Choroid plexus epithelial cell (primary cell): ENCODE measurements at regions not wholly inside any gene's neighbourhood (a gene's known extent, or its start where the extent isn't known, plus 50 kb on each side); places are given as distances from the start of the nearest gene placed in this dataset.

Source experiments
- DNase-seq: peaks from one replicate; pipeline ENCODE4 v3.0.0-alpha.2; 2010; ENCODE audit warnings: low read depth
- H3K4me3 ChIP-seq: 2 replicates; pipeline ENCODE4 v1.5.1; 2011; ENCODE audit warnings: low read depth, mild to moderate bottlenecking, control low read depth, low read length, moderate library complexity
- CTCF ChIP-seq: conservative IDR thresholded peaks from 2 replicates; pipeline ENCODE4 v1.5.1; 2011; ENCODE audit warnings: low read depth, mild to moderate bottlenecking, control low read depth, inconsistent platforms, low read length, moderate library complexity

DNA sequence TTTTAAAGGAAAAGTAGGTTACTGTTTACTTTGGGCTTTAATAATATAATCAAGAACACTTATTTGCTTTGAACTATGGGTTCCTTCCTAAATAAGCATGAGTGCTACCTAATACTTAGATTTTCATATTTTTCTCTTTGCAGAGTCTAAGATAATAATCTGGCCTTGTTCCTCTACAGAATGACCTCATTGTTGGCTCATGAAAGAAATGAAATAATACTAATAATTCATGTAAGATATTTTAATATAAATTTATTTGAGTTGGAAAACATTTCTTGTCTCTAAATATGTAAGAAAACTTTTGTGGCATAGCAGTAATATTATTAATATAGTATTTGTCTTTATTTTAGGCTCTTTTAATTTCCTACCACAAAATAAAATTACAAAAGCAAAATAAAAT, 601.3 kb downstream of the IQCM start:
- H3K4me3 ChIP-seq, result no peak overlapping the region
- TF ChIP-seq CTCF, result no peak
- no peak for DNase-seq

DNA sequence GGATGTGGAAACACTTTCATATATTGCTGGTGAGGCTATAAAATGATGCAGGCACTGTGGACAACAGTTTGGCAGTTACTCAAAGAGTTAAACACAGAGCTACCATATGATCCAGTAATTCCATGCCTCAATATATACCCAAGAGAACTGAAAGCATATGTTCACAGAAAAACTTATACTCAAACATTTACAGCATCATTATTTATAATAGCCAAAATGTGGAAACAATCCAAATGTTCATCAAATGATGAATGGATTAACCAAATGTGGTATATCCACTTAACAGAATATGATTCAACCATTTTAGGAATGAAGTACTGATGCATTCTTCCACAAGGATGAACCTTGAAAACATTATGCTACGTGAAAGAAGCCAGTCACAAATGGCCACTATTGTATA, 603.8 kb downstream of the IQCM start:
- no peak overlapping the region for H3K4me3 ChIP-seq
- DNase-seq, result no peak
- no peak for TF ChIP-seq CTCF

DNA sequence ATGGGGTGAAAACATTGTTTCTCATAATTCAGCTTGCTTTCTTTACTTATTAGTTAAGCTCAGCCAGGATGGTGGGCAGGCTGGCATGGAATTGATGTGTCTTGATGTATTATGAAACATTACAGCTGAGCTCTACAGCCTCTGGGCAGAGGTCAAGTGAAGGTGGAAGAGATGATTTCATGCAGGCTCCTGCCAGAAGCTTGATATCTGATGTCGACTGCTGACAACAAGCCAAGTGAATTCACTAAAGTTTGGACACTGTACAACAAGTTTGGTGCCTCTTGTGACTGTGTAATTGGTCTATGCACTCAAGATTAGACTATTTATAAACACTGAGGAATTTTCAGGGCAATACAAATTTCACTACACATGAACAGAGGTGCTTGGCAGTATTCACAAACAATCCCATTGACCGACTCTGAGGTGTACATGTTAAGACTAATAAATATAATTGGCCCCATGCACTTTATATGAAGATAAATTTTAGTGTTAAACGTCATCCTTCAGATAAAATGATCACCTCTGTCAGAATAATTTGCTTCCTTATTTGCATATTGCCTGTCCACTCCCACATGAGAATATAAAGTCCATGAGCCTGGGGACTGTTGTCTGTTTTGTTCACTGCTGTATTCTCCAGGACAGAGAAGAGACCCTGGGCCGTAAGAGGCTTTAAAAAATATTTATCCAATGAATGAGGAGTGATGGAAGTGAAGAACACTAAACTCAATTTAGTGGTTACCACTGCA, 612.2 kb downstream of the IQCM start:
- no peak for TF ChIP-seq CTCF
- DNase-seq, result peak; percentile 36
- H3K4me3 ChIP-seq, result no peak overlapping the region

- no peak for TF ChIP-seq CTCF
- no peak overlapping the region for H3K4me3 ChIP-seq
- DNase-seq, result no peak
These were observed 613.5 kb downstream of the IQCM start for GRCh38 chr4:149202117-149202516.

DNA sequence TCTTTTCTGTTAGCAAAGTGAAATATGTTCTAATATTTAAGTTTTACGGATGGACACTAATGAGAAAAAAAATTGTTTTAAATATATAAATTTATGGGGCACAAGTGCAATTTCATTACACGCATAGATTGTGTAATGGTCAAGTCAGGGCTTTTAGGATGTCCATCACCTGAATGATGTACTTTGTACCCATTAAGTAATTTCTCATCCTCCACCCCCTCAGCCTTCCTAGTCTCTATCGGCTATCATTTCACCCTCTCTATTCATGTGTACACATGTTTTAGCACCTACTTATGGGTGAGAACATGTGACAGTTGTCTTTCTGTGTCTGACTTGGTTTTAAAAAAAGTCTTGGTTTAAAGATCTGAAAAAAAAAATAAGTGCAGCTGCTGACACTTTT, 616.0 kb downstream of the IQCM start:
- H3K4me3 ChIP-seq, result no peak overlapping the region
- DNase-seq, result no peak
- TF ChIP-seq CTCF, result no peak

DNA sequence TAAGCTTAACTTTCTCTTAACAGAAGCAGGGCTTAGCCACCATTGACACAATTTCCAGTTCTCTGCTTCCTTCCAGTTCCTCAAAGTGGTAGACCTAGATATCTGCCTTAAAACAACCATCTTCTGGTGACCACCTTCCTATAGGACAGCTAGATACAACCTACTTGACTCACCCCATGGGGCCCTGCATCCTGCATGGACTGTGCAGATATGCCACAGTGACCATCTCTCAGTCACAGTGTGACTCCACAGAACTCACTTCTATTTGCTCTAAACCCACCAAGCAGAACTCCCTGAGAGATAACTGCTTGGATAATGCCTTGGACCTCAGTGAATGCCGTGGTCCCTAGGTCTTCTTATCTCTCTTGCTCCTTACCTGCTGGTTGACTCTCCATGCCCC, 621.6 kb downstream of the IQCM start:
- DNase-seq, result no peak
- TF ChIP-seq CTCF, result no peak
- H3K4me3 ChIP-seq, result no peak overlapping the region

DNA sequence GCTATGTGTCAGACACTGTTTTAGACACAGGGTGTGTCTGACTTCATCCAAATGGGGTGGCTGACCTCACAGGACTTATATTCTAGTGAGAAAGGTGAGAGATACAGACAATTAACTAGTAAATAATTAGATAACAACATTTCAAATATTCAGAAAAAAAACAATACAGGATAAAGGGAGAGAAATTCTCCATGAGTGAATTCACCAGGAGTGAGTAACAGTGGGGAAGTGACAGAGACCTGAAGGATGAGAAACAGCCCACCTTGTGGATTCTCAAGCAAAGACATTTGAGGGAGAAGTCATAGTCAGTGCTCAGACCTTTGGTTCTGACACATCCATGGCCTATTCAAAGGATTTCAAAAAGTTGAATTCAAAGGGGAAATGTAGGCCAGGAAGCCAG, 627.9 kb downstream of the IQCM start:
- H3K4me3 ChIP-seq, result no peak overlapping the region
- no peak for TF ChIP-seq CTCF
- DNase-seq, result no peak
